Epithelial cell of esophagus (primary cell): ENCODE measurements at regions not wholly inside any gene's neighbourhood (a gene's known extent, or its start where the extent isn't known, plus 50 kb on each side); places are given as distances from the start of the nearest gene placed in this dataset.

Experiments
- DNase-seq: peaks from one replicate; pipeline ENCODE4 v3.0.0; 2010; ENCODE audit warnings: low read depth
- H3K4me3 ChIP-seq: 2 replicates; pipeline ENCODE4 v1.5.1; 2011; ENCODE audit warnings: mild to moderate bottlenecking, low read length, control low read depth
- CTCF ChIP-seq: IDR thresholded peaks from 2 replicates; pipeline ENCODE4 v1.5.1; 2011; ENCODE audit warnings: low read depth, mild to moderate bottlenecking, low read length, control low read depth, inconsistent platforms; ENCODE audit not compliant: insufficient read depth; ENCODE audit errors: missing control alignments

- no peak overlapping the region for H3K4me3 ChIP-seq
- TF ChIP-seq CTCF = no peak
- DNase-seq = peak; percentile 21
Observed at GRCh38 chr10:123309731-123310130, 155.5 kb downstream of the BUB3 start.

- no peak for DNase-seq
- TF ChIP-seq CTCF = no peak
- no peak overlapping the region for H3K4me3 ChIP-seq
Observed at GRCh38 chr10:123316776-123317175, 162.6 kb downstream of the BUB3 start.

- no peak for TF ChIP-seq CTCF
- no peak for DNase-seq
- H3K4me3 ChIP-seq = no peak overlapping the region
Observed at GRCh38 chr10:123318516-123318915, 164.3 kb downstream of the BUB3 start.

GRCh38 chr10:123320091-123320490, 165.9 kb downstream of the BUB3 start:
- no peak for DNase-seq
- no peak for TF ChIP-seq CTCF
- no peak overlapping the region for H3K4me3 ChIP-seq

- DNase-seq = no peak
- TF ChIP-seq CTCF = no peak
- H3K4me3 ChIP-seq = no peak overlapping the region
Observed at GRCh38 chr10:123323884-123324283, 169.7 kb downstream of the BUB3 start.

- H3K4me3 ChIP-seq = no peak overlapping the region
- TF ChIP-seq CTCF = no peak
- DNase-seq = no peak
Observed at GRCh38 chr10:123325663-123326190, 171.5 kb downstream of the BUB3 start.

- TF ChIP-seq CTCF = no peak
Observed at GRCh38 chr10:123326674-123327073, 172.5 kb downstream of the BUB3 start.

More at GRCh38 chr10:123326674-123327073, 172.5 kb downstream of the BUB3 start:
- H3K4me3 ChIP-seq = no peak overlapping the region
- DNase-seq = no peak
